ENCODE measurements at regions not wholly inside any gene's neighbourhood (a gene's known extent, or its start where the extent isn't known, plus 50 kb on each side); places are given as distances from the start of the nearest gene placed in this dataset.

DNA sequence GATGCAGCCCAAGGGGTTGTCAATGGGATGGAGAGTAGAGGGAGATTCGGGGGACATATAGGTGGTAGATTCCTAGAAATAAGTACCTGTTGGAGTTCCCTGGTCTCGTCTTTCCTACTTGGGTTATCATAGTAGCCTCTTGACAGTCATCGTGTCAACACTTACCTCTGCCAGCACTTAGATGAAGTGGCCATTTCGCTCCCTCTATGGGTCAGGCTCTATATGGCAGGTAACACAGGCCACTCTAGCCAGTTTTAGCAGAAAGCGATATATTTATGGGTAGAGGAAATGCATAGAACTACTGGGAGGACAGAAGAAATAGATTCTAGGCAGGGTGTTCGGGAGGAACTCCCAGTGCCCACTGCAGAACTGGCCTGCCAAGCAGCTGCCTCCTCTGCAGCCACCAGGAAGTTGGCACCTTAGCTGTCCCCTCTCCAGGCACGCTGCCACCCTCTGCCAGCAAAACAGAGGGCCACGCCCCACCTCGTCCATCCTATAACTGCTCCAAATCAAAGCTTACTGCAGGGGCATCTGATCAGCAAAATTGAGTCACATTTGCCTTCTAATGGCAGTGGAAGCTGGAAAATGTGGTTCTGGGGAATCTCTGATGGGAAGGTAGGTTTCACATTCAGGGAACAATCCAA is 181.3 kb downstream of the INSIG2 start:
- Histone ChIP-seq H3K36me3 (ENCODE audit: control insufficient read depth in 2 of 2, insufficient read depth in 2 of 2, low read length in 2 of 2) (no peaks in the 10 kb centered on the region), H3K27me3 (ENCODE audit: control insufficient read depth in 2 of 2, insufficient read depth in 2 of 2, low read length in 2 of 2) (no peaks in the 10 kb centered on the region), H3K4me3 (ENCODE audit: low read length in 2 of 2) (no peak overlapping the region), H3K4me1 (ENCODE audit: control insufficient read depth in 2 of 2, insufficient read depth in 2 of 2, low read length in 2 of 2) (no peaks in the 10 kb centered on the region), H3K27ac (ENCODE audit: low read depth in 2 of 2, low read length in 2 of 2) (no peak overlapping the region), H3K9me3 (ENCODE audit: control insufficient read depth in 2 of 2, low read length in 2 of 2) (no peaks in the 10 kb centered on the region), H3K9ac (ENCODE audit: low read depth in 1 of 2, low read length in 2 of 2) (no peak overlapping the region)

DNA sequence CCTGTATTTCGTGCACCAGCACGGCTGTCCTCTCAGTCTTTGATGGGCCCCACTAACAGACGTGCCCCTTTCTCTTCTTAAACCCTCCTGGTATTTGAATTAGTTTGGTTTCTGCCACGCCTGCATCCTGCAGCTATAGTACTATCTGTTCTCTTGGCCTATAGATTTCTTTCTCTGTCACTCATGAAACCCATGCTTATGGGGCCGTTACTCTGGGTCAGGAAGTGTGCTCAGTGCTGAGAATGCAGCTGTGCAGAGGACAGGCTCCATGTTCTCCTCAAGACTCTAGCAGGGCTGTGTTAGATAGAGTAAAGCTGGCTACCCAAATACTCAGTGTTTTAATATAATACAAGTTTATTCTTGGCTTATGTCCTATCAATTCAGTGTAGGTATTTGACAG is 180.0 kb downstream of the INSIG2 start:
- Histone ChIP-seq H3K36me3 (ENCODE audit: control insufficient read depth in 2 of 2, insufficient read depth in 2 of 2, low read length in 2 of 2) (no peaks in the 10 kb centered on the region), H3K9ac (ENCODE audit: low read depth in 1 of 2, low read length in 2 of 2) (no peak overlapping the region), H3K4me1 (ENCODE audit: control insufficient read depth in 2 of 2, insufficient read depth in 2 of 2, low read length in 2 of 2) (no peaks in the 10 kb centered on the region), H3K27ac (ENCODE audit: low read depth in 2 of 2, low read length in 2 of 2) (no peak overlapping the region), H3K4me3 (ENCODE audit: low read length in 2 of 2) (no peak overlapping the region), H3K27me3 (ENCODE audit: control insufficient read depth in 2 of 2, insufficient read depth in 2 of 2, low read length in 2 of 2) (no peaks in the 10 kb centered on the region), H3K9me3 (ENCODE audit: control insufficient read depth in 2 of 2, low read length in 2 of 2) (no peaks in the 10 kb centered on the region)

DNA sequence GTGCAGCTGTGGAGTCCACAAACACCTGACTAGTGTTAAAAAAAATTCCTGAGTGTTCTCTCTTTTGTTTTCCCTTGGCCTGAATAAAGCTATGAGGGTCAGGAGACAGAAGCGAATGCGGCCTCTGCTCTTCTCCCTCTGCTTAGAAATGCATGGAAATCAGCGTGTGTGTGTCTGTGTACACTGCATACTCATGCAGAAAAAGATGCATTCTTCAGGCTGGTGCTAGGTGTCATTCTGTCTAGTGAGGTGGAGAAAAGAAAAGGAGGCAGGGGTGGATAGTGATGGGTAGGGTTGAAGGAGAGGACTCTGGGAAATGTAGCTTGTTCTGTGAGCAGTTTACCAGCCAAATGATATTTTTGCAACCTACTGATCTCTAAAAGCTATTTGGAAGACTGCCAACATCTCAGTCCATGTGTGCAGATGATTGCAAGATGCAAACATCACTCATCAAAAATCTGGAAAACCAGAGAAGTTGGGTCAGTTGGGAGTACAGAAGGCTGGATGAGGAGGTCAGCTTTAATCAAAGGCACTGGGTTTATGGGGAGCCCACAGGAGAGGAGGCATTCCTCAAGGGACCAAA is 177.7 kb downstream of the INSIG2 start:
- H3K36me3 ChIP-seq (ENCODE audit: control insufficient read depth in 2 of 2, insufficient read depth in 2 of 2, low read length in 2 of 2): no peaks in the 10 kb centered on the region
- no peaks in the 10 kb centered on the region for H3K27me3 ChIP-seq (ENCODE audit: control insufficient read depth in 2 of 2, insufficient read depth in 2 of 2, low read length in 2 of 2)
- no peaks in the 10 kb centered on the region for H3K4me1 ChIP-seq (ENCODE audit: control insufficient read depth in 2 of 2, insufficient read depth in 2 of 2, low read length in 2 of 2)
- no peak overlapping the region for H3K27ac ChIP-seq (ENCODE audit: low read depth in 2 of 2, low read length in 2 of 2)
- no peaks in the 10 kb centered on the region for H3K9me3 ChIP-seq (ENCODE audit: control insufficient read depth in 2 of 2, low read length in 2 of 2)
- no peak overlapping the region for H3K4me3 ChIP-seq (ENCODE audit: low read length in 2 of 2)
- no peak overlapping the region for H3K9ac ChIP-seq (ENCODE audit: low read depth in 1 of 2, low read length in 2 of 2)

DNA sequence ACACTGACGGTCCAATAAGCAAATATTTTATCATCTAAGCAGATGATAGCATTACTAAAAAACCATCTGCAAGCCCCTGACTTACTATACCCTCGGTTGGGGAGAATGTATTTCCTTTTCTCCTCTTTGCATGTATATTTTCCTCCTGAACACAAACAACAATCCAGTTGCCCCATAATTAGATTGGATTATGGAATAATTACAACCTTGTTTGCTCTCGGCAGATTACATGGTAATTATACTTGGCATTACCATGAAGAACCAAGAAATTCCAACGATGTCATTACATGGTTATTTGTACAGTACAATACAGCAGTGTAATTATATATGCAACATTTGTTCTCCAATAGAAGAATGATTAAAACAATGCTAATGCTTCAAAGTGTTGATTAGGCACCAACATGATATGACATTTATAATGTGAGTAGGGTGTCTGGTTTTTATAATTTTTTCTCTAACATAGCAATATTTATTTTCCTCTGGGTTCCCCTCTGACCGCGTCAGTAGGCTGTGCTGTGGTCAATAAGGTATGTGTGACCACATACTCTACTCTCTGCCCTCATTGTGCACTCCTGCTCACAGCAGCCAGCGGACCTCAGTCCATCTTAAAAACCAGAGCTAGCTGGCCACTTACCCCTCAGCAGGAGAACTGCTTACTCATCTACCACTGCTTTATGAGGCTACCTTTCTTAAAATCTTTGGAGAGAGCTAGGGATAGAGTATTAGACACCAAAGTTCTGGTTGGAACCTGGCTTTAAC is 176.1 kb downstream of the INSIG2 start:
- Histone ChIP-seq H3K27ac (ENCODE audit: low read depth in 2 of 2, low read length in 2 of 2) (no peak overlapping the region), H3K9ac (ENCODE audit: low read depth in 1 of 2, low read length in 2 of 2) (no peak overlapping the region), H3K9me3 (ENCODE audit: control insufficient read depth in 2 of 2, low read length in 2 of 2) (no peaks in the 10 kb centered on the region), H3K36me3 (ENCODE audit: control insufficient read depth in 2 of 2, insufficient read depth in 2 of 2, low read length in 2 of 2) (no peaks in the 10 kb centered on the region), H3K4me1 (ENCODE audit: control insufficient read depth in 2 of 2, insufficient read depth in 2 of 2, low read length in 2 of 2) (no peaks in the 10 kb centered on the region), H3K4me3 (ENCODE audit: low read length in 2 of 2) (no peak overlapping the region), H3K27me3 (ENCODE audit: control insufficient read depth in 2 of 2, insufficient read depth in 2 of 2, low read length in 2 of 2) (no peaks in the 10 kb centered on the region)

DNA sequence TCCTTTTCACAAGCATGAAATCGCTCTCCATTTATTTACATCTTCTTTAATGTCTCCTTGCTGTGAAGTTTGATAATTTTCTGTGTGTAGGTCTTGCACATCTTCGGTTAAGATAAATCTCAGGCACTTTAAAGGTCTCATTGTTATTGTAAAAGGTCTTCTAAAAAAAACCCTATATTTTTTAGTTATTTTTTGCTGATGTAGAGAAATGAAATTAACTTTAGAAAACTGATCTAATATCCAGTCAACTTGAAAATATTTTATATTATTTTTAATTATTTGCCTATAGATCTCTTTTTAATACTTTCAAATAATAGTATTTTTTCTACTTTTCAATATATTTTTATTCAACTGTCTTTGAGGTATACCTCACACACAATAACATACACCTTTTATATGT is 169.4 kb downstream of the INSIG2 start:
- Histone ChIP-seq H3K4me3 (ENCODE audit: low read length in 2 of 2) (no peak overlapping the region), H3K9me3 (ENCODE audit: control insufficient read depth in 2 of 2, low read length in 2 of 2) (no peaks in the 10 kb centered on the region), H3K36me3 (ENCODE audit: control insufficient read depth in 2 of 2, insufficient read depth in 2 of 2, low read length in 2 of 2) (no peaks in the 10 kb centered on the region), H3K27me3 (ENCODE audit: control insufficient read depth in 2 of 2, insufficient read depth in 2 of 2, low read length in 2 of 2) (no peaks in the 10 kb centered on the region), H3K27ac (ENCODE audit: low read depth in 2 of 2, low read length in 2 of 2) (no peak overlapping the region), H3K9ac (ENCODE audit: low read depth in 1 of 2, low read length in 2 of 2) (no peak overlapping the region), H3K4me1 (ENCODE audit: control insufficient read depth in 2 of 2, insufficient read depth in 2 of 2, low read length in 2 of 2) (no peaks in the 10 kb centered on the region)

DNA sequence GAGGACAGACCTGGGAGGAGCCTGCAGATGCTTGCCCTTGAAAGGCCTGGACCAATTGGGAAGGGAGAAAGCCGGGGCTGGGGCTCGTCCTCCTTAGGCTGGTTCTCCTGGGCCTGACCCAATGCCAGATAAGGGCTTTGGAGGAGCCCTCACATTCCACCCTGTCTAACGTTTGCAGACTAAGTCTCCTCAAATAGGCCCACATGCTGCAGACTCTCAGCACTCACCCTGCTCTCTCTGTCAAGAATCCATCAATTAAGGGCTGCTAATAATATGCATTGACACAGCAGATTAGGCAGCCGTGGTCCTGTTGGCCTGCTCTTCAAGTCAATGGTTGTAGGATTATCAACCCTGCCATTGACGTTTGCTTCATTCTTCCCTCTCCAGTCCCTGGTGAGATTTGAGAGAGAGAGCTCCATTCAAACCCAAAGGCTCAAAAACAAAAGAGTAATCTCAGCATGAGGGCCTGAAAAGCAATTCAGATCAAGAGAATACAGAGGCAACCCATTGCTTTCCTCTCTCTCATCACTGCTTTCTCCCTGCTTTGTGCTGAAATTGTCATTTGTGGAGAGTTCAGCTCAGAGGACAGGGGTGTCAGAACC is 167.6 kb downstream of the INSIG2 start:
- no peak overlapping the region for H3K4me3 ChIP-seq (ENCODE audit: low read length in 2 of 2)
- no peaks in the 10 kb centered on the region for H3K4me1 ChIP-seq (ENCODE audit: control insufficient read depth in 2 of 2, insufficient read depth in 2 of 2, low read length in 2 of 2)
- no peaks in the 10 kb centered on the region for H3K27me3 ChIP-seq (ENCODE audit: control insufficient read depth in 2 of 2, insufficient read depth in 2 of 2, low read length in 2 of 2)
- no peaks in the 10 kb centered on the region for H3K36me3 ChIP-seq (ENCODE audit: control insufficient read depth in 2 of 2, insufficient read depth in 2 of 2, low read length in 2 of 2)
- H3K9me3 ChIP-seq (ENCODE audit: control insufficient read depth in 2 of 2, low read length in 2 of 2): no peaks in the 10 kb centered on the region
- no peak overlapping the region for H3K27ac ChIP-seq (ENCODE audit: low read depth in 2 of 2, low read length in 2 of 2)
- no peak overlapping the region for H3K9ac ChIP-seq (ENCODE audit: low read depth in 1 of 2, low read length in 2 of 2)

DNA sequence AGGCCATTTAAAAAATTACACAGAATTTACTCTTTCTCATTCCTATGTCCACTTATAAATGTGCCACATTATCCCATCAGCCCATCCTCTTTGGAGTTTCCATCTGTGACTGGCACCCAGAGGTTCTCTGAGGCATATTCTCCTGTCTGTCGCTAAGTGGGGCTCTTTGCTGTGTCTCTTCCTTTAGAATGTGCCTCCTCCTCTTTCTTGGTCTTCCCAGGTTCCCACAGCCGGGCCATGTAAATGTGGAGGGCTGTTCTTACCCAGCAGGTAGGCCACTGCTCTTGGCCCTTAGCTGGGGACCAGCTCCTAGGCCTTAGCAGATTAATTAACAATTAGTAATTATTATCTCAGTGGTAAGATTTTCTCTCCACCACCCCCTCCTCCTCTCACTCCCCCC is 167.0 kb downstream of the INSIG2 start:
- Histone ChIP-seq H3K27ac (ENCODE audit: low read depth in 2 of 2, low read length in 2 of 2) (no peak overlapping the region), H3K9ac (ENCODE audit: low read depth in 1 of 2, low read length in 2 of 2) (no peak overlapping the region), H3K4me1 (ENCODE audit: control insufficient read depth in 2 of 2, insufficient read depth in 2 of 2, low read length in 2 of 2) (no peaks in the 10 kb centered on the region), H3K36me3 (ENCODE audit: control insufficient read depth in 2 of 2, insufficient read depth in 2 of 2, low read length in 2 of 2) (no peaks in the 10 kb centered on the region), H3K27me3 (ENCODE audit: control insufficient read depth in 2 of 2, insufficient read depth in 2 of 2, low read length in 2 of 2) (no peaks in the 10 kb centered on the region), H3K4me3 (ENCODE audit: low read length in 2 of 2) (no peak overlapping the region), H3K9me3 (ENCODE audit: control insufficient read depth in 2 of 2, low read length in 2 of 2) (no peaks in the 10 kb centered on the region)

DNA sequence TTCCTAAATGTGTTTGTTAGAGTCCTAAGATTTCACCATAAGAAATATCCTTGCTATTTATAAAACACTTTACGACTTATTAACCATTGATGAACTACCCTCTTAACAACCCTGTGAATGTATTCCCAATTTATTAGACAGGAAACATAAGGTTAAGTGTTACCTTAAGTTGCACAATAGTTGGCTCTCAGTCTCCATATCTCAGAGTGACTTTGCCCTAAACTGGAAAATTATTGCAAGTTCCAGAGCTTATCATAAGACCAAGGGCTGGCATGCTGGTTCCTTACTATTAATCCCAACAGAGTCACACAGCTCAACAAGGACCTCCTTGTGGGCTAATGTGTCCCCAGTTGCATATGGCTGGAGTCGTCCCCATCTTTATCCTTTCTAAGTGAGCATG is 165.8 kb downstream of the INSIG2 start:
- Histone ChIP-seq H3K9me3 (ENCODE audit: control insufficient read depth in 2 of 2, low read length in 2 of 2) (no peaks in the 10 kb centered on the region), H3K36me3 (ENCODE audit: control insufficient read depth in 2 of 2, insufficient read depth in 2 of 2, low read length in 2 of 2) (no peaks in the 10 kb centered on the region), H3K4me1 (ENCODE audit: control insufficient read depth in 2 of 2, insufficient read depth in 2 of 2, low read length in 2 of 2) (no peaks in the 10 kb centered on the region), H3K9ac (ENCODE audit: low read depth in 1 of 2, low read length in 2 of 2) (no peak overlapping the region), H3K27me3 (ENCODE audit: control insufficient read depth in 2 of 2, insufficient read depth in 2 of 2, low read length in 2 of 2) (no peaks in the 10 kb centered on the region), H3K27ac (ENCODE audit: low read depth in 2 of 2, low read length in 2 of 2) (no peak overlapping the region), H3K4me3 (ENCODE audit: low read length in 2 of 2) (no peak overlapping the region)

DNA sequence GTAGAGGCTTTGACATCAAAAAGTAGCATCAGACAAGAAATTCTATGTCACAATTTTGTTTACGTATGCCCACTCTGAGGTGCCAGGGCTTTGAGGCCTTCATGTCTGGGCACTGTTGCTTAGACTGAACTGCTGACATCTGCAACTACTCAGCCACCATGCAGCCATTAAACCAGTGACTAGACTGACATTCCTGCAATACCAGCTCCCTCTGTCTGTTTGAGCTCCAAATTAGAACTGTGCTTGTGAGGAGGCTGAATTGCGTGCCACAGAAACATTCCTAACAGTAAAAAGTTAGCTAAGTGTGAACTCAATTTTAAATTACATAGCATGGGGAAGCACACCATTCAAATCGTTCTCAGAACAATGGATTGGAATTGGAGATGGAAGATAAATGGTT is 163.2 kb downstream of the INSIG2 start:
- Histone ChIP-seq H3K4me3 (ENCODE audit: low read length in 2 of 2) (no peak overlapping the region), H3K9me3 (ENCODE audit: control insufficient read depth in 2 of 2, low read length in 2 of 2) (no peaks in the 10 kb centered on the region), H3K36me3 (ENCODE audit: control insufficient read depth in 2 of 2, insufficient read depth in 2 of 2, low read length in 2 of 2) (no peaks in the 10 kb centered on the region), H3K9ac (ENCODE audit: low read depth in 1 of 2, low read length in 2 of 2) (no peak overlapping the region), H3K4me1 (ENCODE audit: control insufficient read depth in 2 of 2, insufficient read depth in 2 of 2, low read length in 2 of 2) (no peaks in the 10 kb centered on the region), H3K27ac (ENCODE audit: low read depth in 2 of 2, low read length in 2 of 2) (no peak overlapping the region), H3K27me3 (ENCODE audit: control insufficient read depth in 2 of 2, insufficient read depth in 2 of 2, low read length in 2 of 2) (no peaks in the 10 kb centered on the region)

DNA sequence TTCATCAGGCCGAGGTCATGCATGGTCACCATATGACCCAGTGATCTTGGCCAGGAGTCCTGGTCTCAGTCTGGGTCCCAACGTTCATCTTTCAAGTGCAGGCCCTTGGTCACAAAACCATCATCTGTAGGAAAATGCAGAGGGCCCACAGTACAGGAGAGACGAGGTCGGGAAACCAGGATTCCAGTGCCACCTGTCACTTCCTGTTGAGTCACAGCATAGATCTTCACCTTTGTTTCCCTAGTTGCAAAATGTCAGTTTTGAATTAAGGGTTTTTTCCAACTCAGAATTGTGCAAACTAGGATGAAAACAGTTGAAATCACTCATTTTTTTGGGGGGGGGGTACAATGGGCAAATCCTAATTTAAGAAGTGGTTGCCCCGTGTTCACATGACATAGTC is 162.2 kb downstream of the INSIG2 start:
- H3K4me1 ChIP-seq (ENCODE audit: control insufficient read depth in 2 of 2, insufficient read depth in 2 of 2, low read length in 2 of 2): no peaks in the 10 kb centered on the region
- no peaks in the 10 kb centered on the region for H3K36me3 ChIP-seq (ENCODE audit: control insufficient read depth in 2 of 2, insufficient read depth in 2 of 2, low read length in 2 of 2)
- H3K27me3 ChIP-seq (ENCODE audit: control insufficient read depth in 2 of 2, insufficient read depth in 2 of 2, low read length in 2 of 2): no peaks in the 10 kb centered on the region
- H3K9ac ChIP-seq (ENCODE audit: low read depth in 1 of 2, low read length in 2 of 2): no peak overlapping the region
- no peak overlapping the region for H3K27ac ChIP-seq (ENCODE audit: low read depth in 2 of 2, low read length in 2 of 2)
- H3K4me3 ChIP-seq (ENCODE audit: low read length in 2 of 2): no peak overlapping the region
- no peaks in the 10 kb centered on the region for H3K9me3 ChIP-seq (ENCODE audit: control insufficient read depth in 2 of 2, low read length in 2 of 2)
